Right ventricle myocardium inferior (tissue), 1 donor: ENCODE measurements at regions not wholly inside any gene's neighbourhood (a gene's known extent, or its start where the extent isn't known, plus 50 kb on each side); places are given as distances from the start of the nearest gene placed in this dataset.

ENCODE experiments used
- ATAC-seq: fragments of 200-7000 bp; cut with Tn5 transposase; one replicate; pipeline ENCODE4 v1.9.1; 2020; ENCODE audit warnings: mild to moderate bottlenecking, moderate library complexity
- DNase-seq: peaks from one replicate; pipeline ENCODE4 v3.0.0; 2021; ENCODE audit errors: missing footprints
- intact Hi-C: fragments of 100-400 bp; cut with DNase I; formaldehyde crosslinking; loops from one replicate; pipeline ENCODE4 v1.11.0; 2022
- donor health status: DM: no; HTN: yes; CAD: no; lungs with severe emphysema.

- DNase-seq: no peak
- intact Hi-C loops: loop anchor here (10.0 kb wide), 1 partner anchor 407 kb away; no protein-coding TSS in a partner anchor
- no peak for ATAC-seq
These were observed 471.7 kb upstream of the B3GALT2 start for GRCh38 chr1:193658081-193658480.

- DNase-seq: no peak
- no peak for ATAC-seq
- intact Hi-C loops: loop anchor here (10.0 kb wide), 1 partner anchor 407 kb away; no protein-coding TSS in a partner anchor
These were observed 471.1 kb upstream of the B3GALT2 start for GRCh38 chr1:193657552-193657951.

GRCh38 chr1:193656841-193657240 is 470.4 kb upstream of the B3GALT2 start:
- no peak for ATAC-seq
- intact Hi-C loops: loop anchor here (10.0 kb wide), 1 partner anchor 408 kb away; no protein-coding TSS in a partner anchor
- DNase-seq: no peak

DNA sequence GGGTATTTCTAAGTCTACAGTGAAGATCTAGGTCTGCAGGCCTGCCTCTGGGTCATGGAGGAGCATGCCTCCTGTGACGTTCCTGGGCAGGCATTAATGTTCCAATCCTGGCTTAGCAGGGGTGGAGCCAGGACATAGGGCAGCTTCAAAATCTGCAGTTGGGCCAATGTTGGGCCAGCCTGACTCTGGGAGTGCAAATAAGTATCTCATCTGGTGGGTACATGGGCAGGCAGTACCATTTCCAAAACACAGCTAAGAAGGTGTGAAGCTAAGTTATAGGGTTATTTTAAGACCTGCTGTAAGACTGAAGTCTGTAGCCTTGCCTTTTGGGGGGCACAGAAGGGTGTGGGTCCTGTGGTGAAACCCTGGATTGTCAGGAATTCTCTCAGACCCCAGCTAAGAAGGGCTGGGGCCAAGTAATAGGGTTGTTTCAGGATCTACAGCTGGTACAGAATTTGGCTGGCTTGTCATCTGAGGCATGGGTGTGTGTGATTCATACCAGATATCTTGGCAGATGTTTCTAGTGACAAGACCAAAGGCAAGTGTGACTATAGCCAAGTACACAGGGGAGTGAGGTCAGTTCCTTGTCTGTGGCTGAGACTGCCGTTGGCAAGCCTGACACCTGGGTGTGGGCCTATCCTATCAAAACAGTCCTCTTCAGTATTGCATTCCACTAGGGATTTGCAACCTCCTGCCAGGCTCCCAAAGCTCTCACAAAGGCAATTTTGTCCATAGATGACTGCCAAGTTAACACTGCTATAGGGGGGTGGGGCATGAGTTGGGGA is 468.7 kb upstream of the B3GALT2 start:
- DNase-seq (no peak), ATAC-seq (peak; percentile 81)
- intact Hi-C loops: loop anchor here (10.0 kb wide), 1 partner anchor 410 kb away; no protein-coding TSS in a partner anchor

GRCh38 chr1:193649587-193649986 is 463.2 kb upstream of the B3GALT2 start:
- intact Hi-C loops: no loop called here
- DNase-seq: no peak
- no peak for ATAC-seq

DNA sequence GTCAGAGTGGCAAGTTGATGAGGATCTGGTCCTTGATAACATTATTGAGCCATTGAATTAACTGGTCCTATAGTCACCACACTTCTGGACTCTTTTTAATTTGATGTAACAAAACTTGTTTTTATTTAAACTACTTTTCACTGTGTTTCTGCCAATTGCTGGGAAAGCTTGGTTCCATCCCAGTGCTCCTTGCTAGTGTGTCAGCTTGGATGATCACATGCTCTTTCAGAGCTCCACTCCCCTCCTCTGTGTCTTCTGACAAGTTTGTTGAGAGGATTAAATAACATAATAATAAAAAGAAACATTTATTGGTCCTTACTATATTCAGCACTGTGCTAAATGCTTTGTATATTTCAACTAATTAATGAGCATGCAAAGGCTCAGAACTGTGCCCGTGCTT is 448.5 kb upstream of the B3GALT2 start:
- intact Hi-C loops: no loop called here
- no peak for ATAC-seq
- no peak for DNase-seq

DNA sequence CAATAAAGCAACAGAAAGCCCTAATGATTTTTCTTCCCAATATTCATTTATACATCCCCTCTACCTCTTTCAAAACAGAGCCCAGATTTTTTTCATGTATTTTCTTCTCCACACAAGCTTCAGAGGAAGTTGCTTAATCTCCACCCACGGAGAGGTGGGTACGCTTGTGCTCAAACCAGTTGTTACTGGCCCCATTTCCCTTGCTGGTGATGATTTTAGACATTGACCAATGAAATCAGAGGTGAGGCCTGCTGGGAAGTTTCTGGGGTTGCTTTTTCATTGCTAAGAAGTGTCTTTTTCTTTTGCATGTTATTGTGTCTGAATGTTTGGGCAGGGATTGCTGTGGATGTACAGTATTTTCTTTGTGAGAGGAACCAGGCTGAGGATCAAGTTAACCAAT is 448.1 kb upstream of the B3GALT2 start:
- DNase-seq (no peak), ATAC-seq (no peak)
- intact Hi-C loops: no loop called here

DNA sequence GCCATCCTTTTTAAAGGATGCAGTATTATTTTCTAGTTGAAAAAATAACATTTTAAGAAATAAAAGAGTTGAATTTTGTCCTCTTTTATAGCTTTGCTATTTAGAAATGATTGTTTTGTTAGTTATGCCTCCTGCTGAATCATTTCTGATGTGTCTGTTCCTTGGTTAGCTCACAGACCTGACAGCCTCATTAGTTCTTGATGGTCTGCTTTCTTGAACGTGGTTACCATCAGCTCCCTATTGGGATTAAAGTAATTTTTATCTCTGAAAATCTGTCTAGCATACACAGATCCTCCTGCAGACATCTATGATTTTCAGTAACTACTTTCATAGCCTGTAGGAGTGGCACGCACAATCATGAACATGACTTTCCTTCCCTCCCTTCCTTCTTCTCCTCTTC is 447.6 kb upstream of the B3GALT2 start:
- ATAC-seq (no peak), DNase-seq (no peak)
- intact Hi-C loops: no loop called here

- no peak for DNase-seq
- no peak for ATAC-seq
- intact Hi-C loops: no loop called here
These were observed 446.7 kb upstream of the B3GALT2 start for GRCh38 chr1:193633093-193633492.

DNA sequence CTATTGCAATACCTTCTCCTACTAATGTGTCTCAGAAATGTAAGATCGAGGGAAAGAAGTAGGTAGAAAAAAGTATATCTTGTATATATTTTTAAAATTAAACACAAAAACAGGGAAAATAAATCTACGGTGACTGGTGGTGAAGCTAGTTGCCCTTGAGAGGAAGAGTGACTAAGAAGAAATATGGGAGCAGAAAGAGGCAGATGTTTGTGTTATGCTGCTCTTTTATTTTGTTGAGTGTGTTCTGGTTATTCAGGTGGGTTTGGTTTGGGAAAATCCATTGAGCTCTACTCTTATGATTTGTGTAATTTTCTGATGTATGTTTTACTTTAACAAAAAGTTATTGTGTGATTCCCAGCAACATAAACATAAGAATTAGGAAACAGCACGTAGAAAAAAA is 444.9 kb upstream of the B3GALT2 start:
- DNase-seq (no peak), ATAC-seq (no peak)
- intact Hi-C loops: no loop called here

DNA sequence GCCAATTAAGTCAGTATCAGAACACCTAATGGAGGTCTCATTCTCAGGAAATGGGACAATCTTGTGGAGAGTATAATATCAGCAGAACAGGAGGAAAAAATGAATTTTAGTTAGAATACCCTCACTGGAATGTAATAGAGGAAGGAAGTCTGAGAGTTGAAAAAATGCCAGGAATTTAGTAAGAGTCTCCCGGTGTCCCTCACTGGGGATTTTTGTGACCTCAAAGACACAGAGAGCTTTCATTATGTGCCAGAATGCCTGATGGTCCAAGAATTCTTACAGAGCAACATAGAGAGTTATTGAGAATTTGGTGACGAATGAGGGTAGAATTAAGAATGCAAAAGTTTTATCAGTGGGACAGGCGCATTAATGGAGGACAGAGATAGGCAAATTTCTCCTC is 443.5 kb upstream of the B3GALT2 start:
- ATAC-seq (no peak), DNase-seq (no peak)
- intact Hi-C loops: no loop called here

- no peak for ATAC-seq
- no peak for DNase-seq
- intact Hi-C loops: no loop called here
These were observed 440.3 kb upstream of the B3GALT2 start for GRCh38 chr1:193626695-193627094.

GRCh38 chr1:193625255-193625654 is 438.8 kb upstream of the B3GALT2 start:
- ATAC-seq (no peak), DNase-seq (no peak)
- intact Hi-C loops: no loop called here

DNA sequence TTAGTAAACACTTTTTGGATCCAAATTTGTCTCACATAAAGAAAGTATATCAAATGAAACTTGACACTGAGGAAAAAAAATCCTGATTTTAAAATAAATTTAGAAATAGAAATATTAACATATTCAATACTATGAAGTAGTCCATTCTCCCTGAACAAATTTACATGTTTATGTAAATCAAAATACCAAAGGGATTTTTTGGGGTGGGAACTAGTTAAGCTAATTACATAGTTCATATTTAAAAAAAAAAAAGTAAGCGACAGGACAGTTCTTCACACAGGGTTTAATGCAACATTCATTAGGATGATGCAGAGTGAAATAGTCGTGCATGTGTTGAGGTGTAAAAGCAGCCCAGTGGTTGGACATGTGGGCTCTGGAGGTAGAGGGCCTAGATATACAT is 433.5 kb upstream of the B3GALT2 start:
- intact Hi-C loops: no loop called here
- ATAC-seq: no peak
- no peak for DNase-seq

DNA sequence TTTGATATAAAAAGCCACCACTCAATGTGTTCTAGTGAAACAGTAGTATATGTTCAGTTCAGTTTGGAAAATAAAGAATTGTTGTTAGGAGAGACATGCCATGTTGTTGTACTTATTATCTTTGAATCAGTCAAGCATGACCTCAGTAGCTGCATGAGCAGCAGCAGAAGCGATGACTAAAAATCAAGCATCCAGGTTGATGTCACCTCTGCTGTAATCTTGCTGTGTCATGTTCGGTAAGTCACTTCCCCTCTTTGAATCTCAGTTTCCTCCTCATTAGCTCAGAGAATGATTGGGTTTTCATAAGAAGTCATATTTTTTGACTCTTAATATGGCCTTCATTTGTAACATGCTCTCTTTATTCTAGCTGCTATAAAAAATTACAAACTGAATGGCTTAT is 428.4 kb upstream of the B3GALT2 start:
- no peak for DNase-seq
- intact Hi-C loops: no loop called here
- ATAC-seq: no peak

- no peak for DNase-seq
- intact Hi-C loops: no loop called here
- no peak for ATAC-seq
These were observed 427.9 kb upstream of the B3GALT2 start for GRCh38 chr1:193614275-193614674.

DNA sequence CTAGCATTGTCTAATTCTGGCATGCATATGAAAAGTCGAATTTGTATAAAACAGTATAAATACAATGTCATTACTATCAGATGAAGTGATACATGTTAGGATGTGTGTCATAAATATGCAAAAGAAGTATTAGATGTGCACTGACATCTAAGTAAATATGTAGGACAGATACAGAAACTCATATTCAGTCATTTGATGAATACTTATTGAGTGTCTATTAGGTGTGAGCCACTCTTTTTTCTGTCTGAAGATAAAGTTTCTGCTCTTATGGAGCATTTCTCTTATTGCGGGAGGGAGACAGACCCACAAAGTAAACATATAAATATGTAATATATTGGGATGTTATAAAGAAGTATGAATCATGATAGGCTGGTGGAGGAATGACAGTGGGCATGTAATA is 426.6 kb upstream of the B3GALT2 start:
- intact Hi-C loops: no loop called here
- no peak for ATAC-seq
- no peak for DNase-seq

DNA sequence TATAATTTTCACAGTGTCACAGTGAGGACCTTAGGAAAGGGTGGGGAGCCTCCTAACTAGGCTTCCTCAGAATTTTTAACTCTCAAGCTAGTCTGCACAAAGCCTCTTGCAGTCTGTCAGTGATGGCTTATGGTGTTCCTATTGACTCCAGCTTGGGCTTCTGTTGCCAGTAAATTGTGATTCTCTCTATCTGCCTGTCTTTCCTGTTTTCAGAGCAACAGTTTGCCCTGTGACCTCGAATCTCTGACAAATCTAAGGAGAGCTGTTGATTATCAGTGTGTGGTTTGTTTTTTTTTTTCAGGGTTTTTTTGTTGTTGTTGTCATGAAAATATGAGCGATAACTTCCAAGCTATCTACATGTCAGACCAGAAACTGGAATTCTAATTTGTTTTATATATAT is 423.2 kb upstream of the B3GALT2 start:
- no peak for DNase-seq
- no peak for ATAC-seq

DNA sequence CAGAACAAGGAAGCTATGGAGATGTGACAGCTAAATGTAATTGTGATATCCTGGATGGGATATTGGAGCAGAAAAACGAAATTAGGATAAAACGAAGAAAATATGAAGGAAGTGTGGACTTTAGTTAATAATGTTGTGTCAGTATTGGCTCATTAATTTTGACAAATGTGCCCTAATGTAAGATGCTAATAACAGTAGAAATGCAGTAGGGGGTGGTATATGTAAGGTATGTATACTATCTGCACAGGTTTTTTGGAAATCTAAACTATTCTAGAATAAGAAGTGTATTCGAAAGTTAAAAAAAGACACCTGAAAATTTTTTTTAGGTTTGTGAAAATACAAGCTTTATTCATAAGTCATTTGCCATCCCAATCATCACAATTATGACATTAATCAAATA is 421.4 kb upstream of the B3GALT2 start:
- ATAC-seq (no peak), DNase-seq (no peak)
- intact Hi-C loops: no loop called here

More for the DNA sequence above, 423.2 kb upstream of the B3GALT2 start:
- intact Hi-C loops: no loop called here

DNA sequence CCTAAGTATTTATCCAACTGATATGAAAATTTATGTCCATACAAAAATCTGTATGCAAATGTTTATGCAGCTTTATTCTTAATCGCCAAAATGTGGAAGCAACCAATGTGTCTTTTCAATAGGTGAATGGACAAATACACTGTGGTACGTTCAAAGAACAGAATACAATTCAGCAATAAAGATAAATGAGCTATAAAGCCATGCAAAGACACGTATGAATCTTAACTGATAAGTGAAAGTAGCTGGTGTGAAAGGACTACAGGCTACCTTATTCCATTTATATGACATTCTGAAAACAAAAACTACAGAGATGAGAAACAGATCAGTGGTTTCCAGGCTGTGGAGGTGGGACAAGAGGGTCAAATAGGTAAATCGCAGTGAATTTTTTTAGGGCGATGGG is 419.6 kb upstream of the B3GALT2 start:
- no peak for DNase-seq
- no peak for ATAC-seq
- intact Hi-C loops: no loop called here

- no peak for ATAC-seq
- DNase-seq: no peak
- intact Hi-C loops: no loop called here
These were observed 416.3 kb upstream of the B3GALT2 start for GRCh38 chr1:193602705-193603104.
